H9 (cell line): ENCODE measurements at regions not wholly inside any gene's neighbourhood (a gene's known extent, or its start where the extent isn't known, plus 50 kb on each side); places are given as distances from the start of the nearest gene placed in this dataset.

Experiments used
- DNase-seq: peaks from one replicate; pipeline ENCODE4 v3.0.0-alpha.2; 2017
- H2AFZ ChIP-seq: one replicate; pipeline ENCODE4 v1.6.1; 2013; ENCODE audit warnings: mild to moderate bottlenecking, low read length, control low read depth, moderate library complexity
- H2AK5ac ChIP-seq: 2 replicates; pipeline ENCODE4 v1.6.1; 2013; ENCODE audit warnings: low read length, control low read depth, mixed read lengths; ENCODE audit not compliant: insufficient read length
- H2BK120ac ChIP-seq: one replicate; pipeline ENCODE4 v1.6.1; 2013; ENCODE audit warnings: low read depth, mild to moderate bottlenecking, low read length, control low read depth, inconsistent platforms; ENCODE audit not compliant: poor library complexity, severe bottlenecking
- H2BK12ac ChIP-seq: 2 replicates; pipeline ENCODE4 v1.6.1; 2013; ENCODE audit warnings: low read length, control low read depth, mixed read lengths, low read depth; ENCODE audit not compliant: insufficient read length
- H2BK15ac ChIP-seq: 2 replicates; pipeline ENCODE4 v1.6.1; 2013; ENCODE audit warnings: low read depth, low read length, control low read depth
- H2BK20ac ChIP-seq: one replicate; pipeline ENCODE4 v1.6.1; 2013; ENCODE audit warnings: low read depth, mild to moderate bottlenecking, low read length, control low read depth, inconsistent platforms; ENCODE audit not compliant: poor library complexity, severe bottlenecking
- H2BK5ac ChIP-seq: 2 replicates; pipeline ENCODE4 v1.6.1; 2013; ENCODE audit warnings: low read length, control low read depth, mixed read lengths; ENCODE audit not compliant: insufficient read length
- H3K14ac ChIP-seq: 2 replicates; pipeline ENCODE4 v1.6.1; 2013; ENCODE audit warnings: low read length, control low read depth; ENCODE audit not compliant: insufficient read depth
- H3K18ac ChIP-seq: 2 replicates; pipeline ENCODE4 v1.6.1; 2013; ENCODE audit warnings: low read depth, mild to moderate bottlenecking, mixed read lengths, low read length, control low read depth; ENCODE audit not compliant: insufficient read length
- H3K23ac ChIP-seq: 2 replicates; pipeline ENCODE4 v1.6.1; 2013; ENCODE audit warnings: low read length, control low read depth, mixed read lengths, low read depth; ENCODE audit not compliant: insufficient read length
- H3K23me2 ChIP-seq: 2 replicates; pipeline ENCODE4 v1.6.1; 2013; ENCODE audit warnings: low read depth, mild to moderate bottlenecking, mixed read lengths, low read length, control low read depth; ENCODE audit not compliant: insufficient read length, poor library complexity, severe bottlenecking
- H3K27ac ChIP-seq: 2 replicates; pipeline ENCODE4 v1.5.1; 2013; ENCODE audit warnings: low read length, control low read depth, mixed read lengths, low read depth; ENCODE audit not compliant: insufficient read length
- H3K27me3 ChIP-seq: 2 replicates; pipeline ENCODE4 v1.6.1; 2013; ENCODE audit warnings: low read length, control low read depth, inconsistent platforms; ENCODE audit not compliant: insufficient read depth
- H3K4ac ChIP-seq: 2 replicates; pipeline ENCODE4 v1.6.1; 2013; ENCODE audit warnings: low read depth, mild to moderate bottlenecking, control low read depth, inconsistent platforms, low read length, moderate library complexity
- H3K4me1 ChIP-seq: 2 replicates; pipeline ENCODE4 v1.6.1; 2013; ENCODE audit warnings: low read length, control low read depth, inconsistent platforms; ENCODE audit not compliant: insufficient read depth
- H3K4me2 ChIP-seq: 2 replicates; pipeline ENCODE4 v1.6.1; 2013; ENCODE audit warnings: low read length, control low read depth, mixed read lengths; ENCODE audit not compliant: insufficient read length, insufficient read depth
- H3K56ac ChIP-seq: 2 replicates; pipeline ENCODE4 v1.6.1; 2013; ENCODE audit warnings: low read depth, mild to moderate bottlenecking, mixed read lengths, low read length, control low read depth; ENCODE audit not compliant: insufficient read length
- H3K79me1 ChIP-seq: 2 replicates; pipeline ENCODE4 v1.6.1; 2013; ENCODE audit warnings: low read depth, mild to moderate bottlenecking, moderate library complexity, low read length, control low read depth, inconsistent platforms; ENCODE audit not compliant: insufficient read depth, poor library complexity, severe bottlenecking
- H3K79me2 ChIP-seq: 2 replicates; pipeline ENCODE4 v1.6.1; 2013; ENCODE audit warnings: low read length, control low read depth, inconsistent platforms; ENCODE audit not compliant: insufficient read depth
- H3K9ac ChIP-seq: 2 replicates; pipeline ENCODE4 v1.6.1; 2013; ENCODE audit warnings: low read length, control low read depth, mixed read lengths; ENCODE audit not compliant: insufficient read length; ENCODE audit errors: extremely low read depth
- H3K9me3 ChIP-seq: one replicate; pipeline ENCODE4 v1.6.1; 2013; ENCODE audit warnings: low read depth, low read length, inconsistent platforms; ENCODE audit not compliant: control insufficient read depth
- H3T11ph ChIP-seq: one replicate; pipeline ENCODE4 v1.6.1; 2013; ENCODE audit warnings: mild to moderate bottlenecking, low read length, control low read depth, inconsistent platforms
- H4K20me1 ChIP-seq: one replicate; pipeline ENCODE4 v1.6.1; 2013; ENCODE audit not compliant: control insufficient read depth, insufficient read length, insufficient read depth
- H4K5ac ChIP-seq: 2 replicates; pipeline ENCODE4 v1.6.1; 2013; ENCODE audit warnings: low read depth, mild to moderate bottlenecking, mixed read lengths, low read length, control low read depth; ENCODE audit not compliant: insufficient read length
- H4K8ac ChIP-seq: replicated peaks from 2 replicates; pipeline ENCODE4 v1.6.1; 2013; ENCODE audit warnings: low read length, control low read depth, mixed read lengths, low read depth; ENCODE audit not compliant: insufficient read length
- H4K91ac ChIP-seq: 2 replicates; pipeline ENCODE4 v1.6.1; 2013; ENCODE audit warnings: low read depth, mild to moderate bottlenecking, moderate library complexity, mixed read lengths, low read length, control low read depth; ENCODE audit not compliant: insufficient read length
- H3K27ac Mint-ChIP-seq, 3 experiments: 2 replicates in 2 of 3; 3 replicates in 1 of 3; pipeline ENCODE4 v1.8.0; 2020 to 2021; ENCODE audit warnings: mixed read lengths in 3 of 3, mild to moderate bottlenecking in 1 of 3, moderate library complexity in 1 of 3
- H3K27me3 Mint-ChIP-seq: 2 replicates; pipeline ENCODE4 v1.8.0; 2021; ENCODE audit warnings: low read depth, mild to moderate bottlenecking, moderate library complexity, mixed read lengths
- H3K36me3 Mint-ChIP-seq, 3 experiments: 2 replicates in 2 of 3; 3 replicates in 1 of 3; pipeline ENCODE4 v1.8.0; 2020 to 2021; ENCODE audit warnings: low read depth in 3 of 3, mixed read lengths in 3 of 3; ENCODE audit not compliant: insufficient read depth in 1 of 3
- H3K4me1 Mint-ChIP-seq, 2 experiments: 2 replicates each; pipeline ENCODE4 v1.8.0; 2020; ENCODE audit warnings: mixed read lengths in 2 of 2
- H3K4me3 Mint-ChIP-seq, 2 experiments: 2 replicates in 1 of 2; 3 replicates in 1 of 2; pipeline ENCODE4 v1.8.0; 2020 to 2021; ENCODE audit warnings: mild to moderate bottlenecking in 2 of 2, mixed read lengths in 2 of 2, moderate library complexity in 1 of 2
- H3K9me3 Mint-ChIP-seq, 2 experiments: 2 replicates in 1 of 2; 3 replicates in 1 of 2; pipeline ENCODE4 v1.8.0; 2020; ENCODE audit warnings: mild to moderate bottlenecking in 2 of 2, mixed read lengths in 2 of 2, moderate library complexity in 1 of 2
- WGBS: extraction: QIAGEN DNeasy Blood & Tissue Kit; methylation state at CpG from one replicate; pipeline ENCODE4 v1.1.7; 2013; ENCODE audit warnings: missing lambda C conversion rate, low lambda C conversion rate, mixed read lengths; ENCODE audit not compliant: insufficient read length; ENCODE audit errors: extremely low coverage; 5-methylcytosine and 5-hydroxymethylcytosine counted together
- TF ChIP-seq, protein P1 (sequence below): fragments of 200-600 bp; sonication (generic); conservative IDR thresholded peaks from 3 replicates; pipeline ENCODE4 v1.8.0; 2021; ENCODE audit warnings: antibody characterized with exemption, mild to moderate bottlenecking

DNA sequence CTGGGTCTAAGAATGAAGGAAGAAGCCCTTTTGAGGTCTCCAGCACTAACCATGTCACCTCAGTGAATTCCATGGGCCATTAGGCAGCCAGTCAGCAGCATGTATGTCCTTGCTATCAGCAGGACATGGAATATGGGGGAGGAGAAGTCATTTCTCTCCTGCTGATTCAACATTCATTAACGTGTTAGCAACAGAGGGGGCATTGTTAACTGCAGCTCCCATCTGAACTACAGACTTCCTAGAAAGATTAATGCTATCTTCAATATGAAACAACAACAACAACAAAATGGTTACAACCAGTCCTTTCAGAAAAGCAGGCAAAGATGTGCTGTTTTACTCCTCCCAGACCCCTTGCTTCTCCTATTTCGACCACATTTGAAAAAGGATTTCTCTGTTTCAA lies 120.4 kb upstream of the SLC34A2 start:
- Histone ChIP-seq H3T11ph (no peak overlapping the region), H2AFZ (no peak overlapping the region), H4K8ac (no peak overlapping the region), H3K79me2 (no peaks in the 10 kb centered on the region), H3K18ac (no peak overlapping the region), H3K23me2 (no peaks in the 10 kb centered on the region), H2BK120ac (no peak overlapping the region), H3K9ac (no peak overlapping the region), H3K23ac (no peak overlapping the region), H3K56ac (no peak overlapping the region), H4K20me1 (no peaks in the 10 kb centered on the region), H4K91ac (no peak overlapping the region), H3K4me2 (no peak overlapping the region), H3K9me3 (no peaks in the 10 kb centered on the region), H4K5ac (no peak overlapping the region), H3K27ac (no peak overlapping the region), H2BK12ac (no peak overlapping the region), H3K14ac (no peak overlapping the region), H2BK15ac (no peak overlapping the region), H2BK20ac (no peak overlapping the region), H3K4ac (no peak overlapping the region), H3K27me3 (no peaks in the 10 kb centered on the region), H2BK5ac (no peak overlapping the region), H2AK5ac (no peak overlapping the region), H3K79me1 (no peaks in the 10 kb centered on the region), H3K4me1 (no peaks in the 10 kb centered on the region)
- H3K4me1 Mint-ChIP-seq = peaks cover 12 to 15% of the 10 kb centered on the region in 2 experiments
- DNase-seq = no peak
- TF ChIP-seq, protein P1, sequence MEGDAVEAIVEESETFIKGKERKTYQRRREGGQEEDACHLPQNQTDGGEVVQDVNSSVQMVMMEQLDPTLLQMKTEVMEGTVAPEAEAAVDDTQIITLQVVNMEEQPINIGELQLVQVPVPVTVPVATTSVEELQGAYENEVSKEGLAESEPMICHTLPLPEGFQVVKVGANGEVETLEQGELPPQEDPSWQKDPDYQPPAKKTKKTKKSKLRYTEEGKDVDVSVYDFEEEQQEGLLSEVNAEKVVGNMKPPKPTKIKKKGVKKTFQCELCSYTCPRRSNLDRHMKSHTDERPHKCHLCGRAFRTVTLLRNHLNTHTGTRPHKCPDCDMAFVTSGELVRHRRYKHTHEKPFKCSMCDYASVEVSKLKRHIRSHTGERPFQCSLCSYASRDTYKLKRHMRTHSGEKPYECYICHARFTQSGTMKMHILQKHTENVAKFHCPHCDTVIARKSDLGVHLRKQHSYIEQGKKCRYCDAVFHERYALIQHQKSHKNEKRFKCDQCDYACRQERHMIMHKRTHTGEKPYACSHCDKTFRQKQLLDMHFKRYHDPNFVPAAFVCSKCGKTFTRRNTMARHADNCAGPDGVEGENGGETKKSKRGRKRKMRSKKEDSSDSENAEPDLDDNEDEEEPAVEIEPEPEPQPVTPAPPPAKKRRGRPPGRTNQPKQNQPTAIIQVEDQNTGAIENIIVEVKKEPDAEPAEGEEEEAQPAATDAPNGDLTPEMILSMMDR = no peak
- no peak overlapping the region for H3K27ac Mint-ChIP-seq
- peaks cover 0 to 3% of the 10 kb centered on the region in 2 experiments; a peak in 1 of 5 replicates for H3K9me3 Mint-ChIP-seq
- H3K4me3 Mint-ChIP-seq = 0 out of 5 replicates have a peak overlapping the region, but pooled peaks of 1 of the 2 experiments have one; percentile 16
- no peaks in the 10 kb centered on the region for H3K36me3 Mint-ChIP-seq
- no CpG with 5 or more reads among the region's 2 CpGs for WGBS
- H3K27me3 Mint-ChIP-seq = no peaks in the 10 kb centered on the region; the same call in 1 of the 2 replicates
